DOHH2 (cell line): ENCODE measurements at regions not wholly inside any gene's neighbourhood (a gene's known extent, or its start where the extent isn't known, plus 50 kb on each side); places are given as distances from the start of the nearest gene placed in this dataset.
"Not testable (repeated sequence)": the region's sequence is repeated elsewhere in the genome, so short reads cannot be mapped to it uniquely, and the experiment has no call there.

Source experiments
- H3F3A ChIP-seq: fragments of 200-600 bp; sonication (generic), shearing (Covaris generic); 2 replicates; pipeline ENCODE4 v1.6.0; 2016; ENCODE audit warnings: antibody characterized with exemption, mild to moderate bottlenecking; ENCODE audit not compliant: control insufficient read depth, insufficient read depth
- H3K27ac ChIP-seq: fragments of 200-600 bp; sonication (generic); 2 replicates; pipeline ENCODE4 v1.5.1; 2014; ENCODE audit warnings: low read depth, mild to moderate bottlenecking, low read length, moderate library complexity
- H3K27me3 ChIP-seq: fragments of 200-600 bp; sonication (generic); 2 replicates; pipeline ENCODE4 v1.6.1; 2014; ENCODE audit warnings: mild to moderate bottlenecking, low read length, mixed read lengths; ENCODE audit not compliant: control insufficient read depth
- H3K36me3 ChIP-seq: fragments of 200-600 bp; sonication (generic); 2 replicates; pipeline ENCODE4 v1.6.1; 2014; ENCODE audit warnings: mild to moderate bottlenecking, low read length, moderate library complexity, mixed read lengths; ENCODE audit not compliant: control insufficient read depth
- H3K4me1 ChIP-seq: fragments of 200-600 bp; sonication (generic); 2 replicates; pipeline ENCODE4 v1.6.1; 2014; ENCODE audit warnings: mild to moderate bottlenecking, low read length, mixed read lengths; ENCODE audit not compliant: control insufficient read depth
- H3K4me2 ChIP-seq: fragments of 200-600 bp; sonication (generic); 2 replicates; pipeline ENCODE4 v1.6.0; 2014; ENCODE audit warnings: mild to moderate bottlenecking, low read length, moderate library complexity
- H3K4me3 ChIP-seq: fragments of 200-600 bp; sonication (generic); 2 replicates; pipeline ENCODE4 v1.5.1; 2014; ENCODE audit warnings: mild to moderate bottlenecking, low read length, mixed read lengths
- H3K79me2 ChIP-seq: fragments of 200-600 bp; sonication (generic); 2 replicates; pipeline ENCODE4 v1.6.1; 2014; ENCODE audit warnings: mild to moderate bottlenecking, low read length, mixed read lengths; ENCODE audit not compliant: control insufficient read depth
- H3K9me2 ChIP-seq: fragments of 200-600 bp; sonication (generic); replicated peaks from 2 replicates; pipeline ENCODE4 v1.6.1; 2014; ENCODE audit warnings: mild to moderate bottlenecking, low read length, mixed read lengths; ENCODE audit not compliant: control insufficient read depth
- H3K9me3 ChIP-seq: fragments of 200-600 bp; sonication (generic); 2 replicates; pipeline ENCODE4 v1.6.1; 2014; ENCODE audit warnings: antibody characterized with exemption, low read length, mixed read lengths; ENCODE audit not compliant: control insufficient read depth, insufficient read depth
- H4K20me1 ChIP-seq: fragments of 200-600 bp; sonication (generic); 2 replicates; pipeline ENCODE4 v1.6.0; 2014; ENCODE audit warnings: low read depth, mild to moderate bottlenecking, antibody characterized with exemption, low read length, moderate library complexity; ENCODE audit not compliant: control insufficient read depth, insufficient read depth
- CTCF ChIP-seq: fragments of 200-600 bp; sonication (generic); IDR thresholded peaks from one replicate; pipeline ENCODE4 v1.5.1; 2014; ENCODE audit warnings: antibody characterized with exemption, mild to moderate bottlenecking, low read depth, low read length; ENCODE audit not compliant: poor library complexity, severe bottlenecking
- EZH2phosphoT487 ChIP-seq: fragments of 200-600 bp; sonication (generic); IDR thresholded peaks from 2 replicates; pipeline ENCODE4 v1.6.1; 2017; ENCODE audit warnings: borderline replicate concordance, mild to moderate bottlenecking, antibody characterized with exemption, low read length, moderate library complexity, mixed read lengths

GRCh38 chr2:184053326-184053725, 545.0 kb upstream of the ZNF804A start:
- Histone ChIP-seq H3K9me2 (no peaks in the 10 kb centered on the region), H3K4me2 (no peak overlapping the region), H3K79me2 (no peaks in the 10 kb centered on the region), H4K20me1 (no peaks in the 10 kb centered on the region), H3K4me1 (no peaks in the 10 kb centered on the region), H3K27me3 (no peaks in the 10 kb centered on the region), H3F3A (no peaks in the 10 kb centered on the region), H3K9me3 (no peaks in the 10 kb centered on the region), H3K27ac (no peak overlapping the region), H3K36me3 (no peaks in the 10 kb centered on the region), H3K4me3 (no peak overlapping the region)
- TF ChIP-seq CTCF (no peak), EZH2phosphoT487 (no peak)

GRCh38 chr2:184054419-184054818, 543.9 kb upstream of the ZNF804A start:
- H3K79me2 ChIP-seq, H4K20me1 ChIP-seq, H3K4me3 ChIP-seq, H3F3A ChIP-seq, H3K27ac ChIP-seq, H3K4me2 ChIP-seq, H3K4me1 ChIP-seq, H3K36me3 ChIP-seq, H3K9me2 ChIP-seq, H3K9me3 ChIP-seq, H3K27me3 ChIP-seq: not testable (repeated sequence)

GRCh38 chr2:184057910-184058309, 540.4 kb upstream of the ZNF804A start:
- no peaks in the 10 kb centered on the region for H3K27me3 ChIP-seq
- no peaks in the 10 kb centered on the region for H3F3A ChIP-seq
- no peaks in the 10 kb centered on the region for H3K36me3 ChIP-seq
- TF ChIP-seq CTCF (no peak), EZH2phosphoT487 (no peak)
- no peaks in the 10 kb centered on the region for H3K4me1 ChIP-seq
- H3K9me2 ChIP-seq, result no peaks in the 10 kb centered on the region
- no peak overlapping the region for H3K4me2 ChIP-seq
- no peak overlapping the region for H3K4me3 ChIP-seq
- H4K20me1 ChIP-seq, result no peaks in the 10 kb centered on the region
- no peaks in the 10 kb centered on the region for H3K79me2 ChIP-seq
- H3K27ac ChIP-seq, result no peak overlapping the region
- no peaks in the 10 kb centered on the region for H3K9me3 ChIP-seq

- not testable (repeated sequence) for H3K4me3 ChIP-seq, H3K27me3 ChIP-seq, H3K36me3 ChIP-seq, H3K4me1 ChIP-seq, H3K79me2 ChIP-seq, H3K27ac ChIP-seq, H3F3A ChIP-seq, H3K4me2 ChIP-seq, H3K9me2 ChIP-seq, H4K20me1 ChIP-seq, H3K9me3 ChIP-seq
Observed at GRCh38 chr2:184060268-184060667, 538.1 kb upstream of the ZNF804A start.
